PC-9 (cell line): ENCODE measurements at regions not wholly inside any gene's neighbourhood (a gene's known extent, or its start where the extent isn't known, plus 50 kb on each side); places are given as distances from the start of the nearest gene placed in this dataset.

Experiments
- BruUV-seq: library from RNA; stranded (reverse); fragments of 400-500 nt; replicated peaks from 2 replicates; lab custom pipeline; 2021; lab: Mats Ljungman, UMichigan
- CTCF ChIA-PET: fragments of 300-600 bp; sonication (Branson Sonifier 250); formaldehyde crosslinking; loops from one replicate; lab custom pipeline; 2022; ENCODE audit warnings: antibody characterized with exemption; lab: Charles Lee
- POLR2A ChIA-PET: fragments of 300-600 bp; sonication (Branson Sonifier 250); formaldehyde crosslinking; loops from one replicate; lab custom pipeline; 2022; ENCODE audit warnings: antibody characterized with exemption; ENCODE audit not compliant: unreplicated experiment; lab: Charles Lee
- DNase-seq, 2 experiments: peaks; one replicate each; pipeline versions ENCODE4 v3.0.0 to v3.0.0-alpha.2; 2015 to 2022; ENCODE audit warnings: mixed read lengths in 1 of 2
- H2AFZ ChIP-seq: fragments of 200-600 bp; sonication (generic); 2 replicates; pipeline ENCODE4 v1.8.1; 2017; ENCODE audit warnings: antibody characterized with exemption
- H3F3A ChIP-seq: fragments of 200-600 bp; sonication (generic); 2 replicates; pipeline ENCODE4 v1.8.1; 2017; ENCODE audit warnings: antibody characterized with exemption, mild to moderate bottlenecking, low read depth; ENCODE audit not compliant: insufficient read depth
- H3K27ac ChIP-seq: fragments of 200-600 bp; sonication (generic); 2 replicates; pipeline ENCODE4 v1.6.1; 2016; ENCODE audit warnings: mixed run types
- H3K27me3 ChIP-seq: fragments of 200-600 bp; sonication (generic); 2 replicates; pipeline ENCODE4 v1.6.1; 2016; ENCODE audit warnings: low read depth, mixed run types; ENCODE audit not compliant: insufficient read depth
- H3K36me3 ChIP-seq: fragments of 200-600 bp; sonication (generic); 2 replicates; pipeline ENCODE4 v1.6.1; 2016; ENCODE audit warnings: low read depth, mixed run types
- H3K4me1 ChIP-seq: fragments of 200-600 bp; sonication (generic); replicated peaks from 2 replicates; pipeline ENCODE4 v1.6.1; 2016; ENCODE audit warnings: mixed run types; ENCODE audit not compliant: insufficient read depth
- H3K4me2 ChIP-seq: fragments of 200-600 bp; sonication (generic); 2 replicates; pipeline ENCODE4 v1.6.1; 2017; ENCODE audit warnings: mixed run types
- H3K4me3 ChIP-seq: fragments of 200-600 bp; sonication (generic); 2 replicates; pipeline ENCODE4 v1.6.1; 2016; ENCODE audit warnings: mixed run types
- H3K79me2 ChIP-seq: fragments of 200-600 bp; sonication (generic); 2 replicates; pipeline ENCODE4 v1.6.1; 2017; ENCODE audit warnings: low read depth, mixed run types
- H3K9me2 ChIP-seq: fragments of 200-600 bp; sonication (generic); 2 replicates; pipeline ENCODE4 v1.8.1; 2017; ENCODE audit warnings: mild to moderate bottlenecking; ENCODE audit not compliant: insufficient read depth
- H3K9me3 ChIP-seq: fragments of 200-600 bp; sonication (generic); 2 replicates; pipeline ENCODE4 v1.8.1; 2016; ENCODE audit warnings: low read depth; ENCODE audit not compliant: insufficient read depth
- H4K20me1 ChIP-seq: fragments of 200-600 bp; sonication (generic); 2 replicates; pipeline ENCODE4 v1.8.1; 2017; ENCODE audit not compliant: insufficient read depth
- CTCF ChIP-seq: fragments of 200-600 bp; sonication (generic); conservative IDR thresholded peaks from 2 replicates; pipeline ENCODE4 v1.6.1; 2017; ENCODE audit warnings: mixed run types, antibody characterized with exemption, mild to moderate bottlenecking, moderate library complexity
- EZH2 ChIP-seq: fragments of 200-600 bp; sonication (generic); IDR thresholded peaks from 2 replicates; pipeline ENCODE4 v1.8.0; 2017; ENCODE audit warnings: antibody characterized with exemption, low read depth
- intact Hi-C: fragments of 100-400 bp; cut with micrococcal nuclease; formaldehyde crosslinking; loops from one replicate; pipeline ENCODE4 v1.10.0; 2022; ENCODE audit not compliant: unreplicated experiment

- H3K4me3 ChIP-seq: no peak overlapping the region
- no peak overlapping the region for H3K4me2 ChIP-seq
- no peaks in the 10 kb centered on the region for H3K79me2 ChIP-seq
- H3K4me1 ChIP-seq: no peaks in the 10 kb centered on the region
- H3K9me2 ChIP-seq: no peaks in the 10 kb centered on the region
- POLR2A ChIA-PET: interaction anchor here (0.6 to 1.1 kb wide), 2 partner anchors 16 to 121 kb away, joined by 3 read pairs; no protein-coding TSS in a partner anchor
- CTCF ChIA-PET: no interaction called here
- no peak overlapping the region for H3K27ac ChIP-seq
- no peak overlapping the region for H2AFZ ChIP-seq
- H3F3A ChIP-seq: no peaks in the 10 kb centered on the region
- H3K36me3 ChIP-seq: no peaks in the 10 kb centered on the region
- no peaks in the 10 kb centered on the region for H3K9me3 ChIP-seq
- TF ChIP-seq CTCF (no peak), EZH2 (no peak)
- no peaks in the 10 kb centered on the region for H3K27me3 ChIP-seq
- no TSS peak for BruUV-seq
- intact Hi-C loops: no loop called here
- H4K20me1 ChIP-seq: no peaks in the 10 kb centered on the region
- peak; percentile 23 to 46 for DNase-seq
Measured at GRCh38 chr9:573691-574410, 267.6 kb upstream of the DMRT1 start.

- intact Hi-C loops: no loop called here
- no peak for DNase-seq
- Histone ChIP-seq H3F3A (no peaks in the 10 kb centered on the region), H3K9me2 (no peaks in the 10 kb centered on the region), H3K9me3 (no peaks in the 10 kb centered on the region), H4K20me1 (no peaks in the 10 kb centered on the region), H2AFZ (no peak overlapping the region), H3K4me2 (no peak overlapping the region), H3K36me3 (no peaks in the 10 kb centered on the region), H3K79me2 (no peaks in the 10 kb centered on the region), H3K27ac (no peak overlapping the region), H3K27me3 (no peaks in the 10 kb centered on the region), H3K4me3 (no peak overlapping the region), H3K4me1 (no peaks in the 10 kb centered on the region)
- ChIA-PET POLR2A (no interaction called here), CTCF (no interaction called here)
- no TSS peak for BruUV-seq
- no peak for TF ChIP-seq CTCF
- TF ChIP-seq EZH2: no peak
Measured at GRCh38 chr9:575139-575538, 266.4 kb upstream of the DMRT1 start.

- Histone ChIP-seq H3K4me1 (no peaks in the 10 kb centered on the region), H3K79me2 (no peaks in the 10 kb centered on the region), H3K9me3 (no peaks in the 10 kb centered on the region), H3K27ac (no peak overlapping the region), H3K4me3 (no peak overlapping the region), H3K4me2 (no peak overlapping the region), H2AFZ (no peak overlapping the region), H3K9me2 (no peaks in the 10 kb centered on the region), H4K20me1 (no peaks in the 10 kb centered on the region), H3K27me3 (no peaks in the 10 kb centered on the region), H3F3A (no peaks in the 10 kb centered on the region), H3K36me3 (no peaks in the 10 kb centered on the region)
- TF ChIP-seq CTCF (no peak), EZH2 (no peak)
- intact Hi-C loops: no loop called here
- no peak for DNase-seq
- CTCF ChIA-PET: no interaction called here
- no TSS peak for BruUV-seq
- POLR2A ChIA-PET: no interaction called here
Measured at GRCh38 chr9:580652-581342, 260.7 kb upstream of the DMRT1 start.
